GM23338 (cell line): ENCODE measurements at regions not wholly inside any gene's neighbourhood (a gene's known extent, or its start where the extent isn't known, plus 50 kb on each side); places are given as distances from the start of the nearest gene placed in this dataset.

Experiments
- ATAC-seq: fragments of 200-7000 bp; cut with Tn5 transposase; 3 replicates; pipeline ENCODE4 v1.9.1; 2020
- DNase-seq: peaks from one replicate; pipeline ENCODE4 v3.0.0-alpha.2; 2015; ENCODE audit warnings: low spot score
- H2AFZ ChIP-seq: fragments of 200-600 bp; sonication (generic); 2 replicates; pipeline ENCODE4 v1.8.0; 2016; ENCODE audit warnings: antibody characterized with exemption, mild to moderate bottlenecking, moderate library complexity
- H3F3A ChIP-seq: fragments of 200-600 bp; sonication (generic); replicated peaks from 2 replicates; pipeline ENCODE4 v1.8.0; 2017; ENCODE audit warnings: antibody characterized with exemption, mixed run types, low read depth
- H3K27ac ChIP-seq: fragments of 200-600 bp; sonication (generic); 2 replicates; pipeline ENCODE4 v1.6.1; 2016; ENCODE audit warnings: low read depth
- H3K27me3 ChIP-seq: fragments of 200-600 bp; sonication (generic); 2 replicates; pipeline ENCODE4 v1.8.0; 2016; ENCODE audit warnings: mild to moderate bottlenecking, mixed run types, moderate library complexity; ENCODE audit not compliant: insufficient read depth
- H3K36me3 ChIP-seq: fragments of 200-600 bp; sonication (generic); 2 replicates; pipeline ENCODE4 v1.8.0; 2016; ENCODE audit warnings: mild to moderate bottlenecking; ENCODE audit not compliant: insufficient read depth
- H3K4me1 ChIP-seq: fragments of 200-600 bp; sonication (generic); 2 replicates; pipeline ENCODE4 v1.8.0; 2016; ENCODE audit warnings: mild to moderate bottlenecking, moderate library complexity; ENCODE audit not compliant: insufficient read depth
- H3K4me2 ChIP-seq: fragments of 200-600 bp; sonication (generic); 2 replicates; pipeline ENCODE4 v1.7.1; 2017; ENCODE audit warnings: mixed run types
- H3K4me3 ChIP-seq: fragments of 200-600 bp; sonication (generic); 2 replicates; pipeline ENCODE4 v1.6.1; 2016; ENCODE audit warnings: mixed run types
- H3K79me2 ChIP-seq: fragments of 200-600 bp; sonication (generic); replicated peaks from 2 replicates; pipeline ENCODE4 v1.8.0; 2017; ENCODE audit warnings: mild to moderate bottlenecking; ENCODE audit not compliant: insufficient read depth
- H3K9me2 ChIP-seq: fragments of 200-600 bp; sonication (generic); 2 replicates; pipeline ENCODE4 v1.8.0; 2017; ENCODE audit not compliant: insufficient read depth
- H4K20me1 ChIP-seq: fragments of 200-600 bp; sonication (generic); replicated peaks from 2 replicates; pipeline ENCODE4 v1.8.0; 2017; ENCODE audit warnings: mild to moderate bottlenecking; ENCODE audit not compliant: insufficient read depth
- H3K27ac Mint-ChIP-seq: 2 replicates; pipeline ENCODE4 v1.8.0; 2020; ENCODE audit warnings: inconsistent platforms, mild to moderate bottlenecking, moderate library complexity, mixed read lengths
- H3K27me3 Mint-ChIP-seq: 3 replicates; pipeline ENCODE4 v1.8.0; 2022; ENCODE audit warnings: low read depth, mild to moderate bottlenecking, moderate library complexity, mixed read lengths, inconsistent platforms; ENCODE audit not compliant: insufficient read depth, poor library complexity
- H3K36me3 Mint-ChIP-seq: 3 replicates; pipeline ENCODE4 v1.8.0; 2021; ENCODE audit warnings: low read depth, mild to moderate bottlenecking, inconsistent platforms, moderate library complexity, mixed read lengths
- H3K4me1 Mint-ChIP-seq: 3 replicates; pipeline ENCODE4 v1.8.0; 2020; ENCODE audit warnings: mild to moderate bottlenecking, inconsistent platforms, mixed read lengths
- H3K4me3 Mint-ChIP-seq: 3 replicates; pipeline ENCODE4 v1.8.0; 2021; ENCODE audit warnings: moderate library complexity, mild to moderate bottlenecking, inconsistent platforms, mixed read lengths
- H3K9me3 Mint-ChIP-seq: 3 replicates; pipeline ENCODE4 v1.8.0; 2020; ENCODE audit warnings: moderate library complexity, mild to moderate bottlenecking, inconsistent platforms, mixed read lengths
- CREB1 ChIP-seq: fragments of 250-450 bp; sonication (Bioruptor Pico); IDR thresholded peaks from 2 replicates; pipeline ENCODE4 v1.5.0; 2020; ENCODE audit warnings: low read depth, mild to moderate bottlenecking, moderate library complexity
- CTCF ChIP-seq, 2 experiments: fragments of 200-600 bp in 1 of 2; sonication (generic) in 1 of 2; conservative IDR thresholded peaks; 2 replicates each; pipeline versions ENCODE4 v1.5.1 to v1.6.1; 2016 to 2017; ENCODE audit warnings: antibody characterized with exemption in 2 of 2, low read depth in 2 of 2, mild to moderate bottlenecking in 2 of 2, moderate library complexity in 1 of 2
- ETS1 ChIP-seq: IDR thresholded peaks from 2 replicates; pipeline ENCODE4 v1.6.1; 2016; ENCODE audit warnings: antibody characterized with exemption
- EZH2 ChIP-seq: fragments of 200-600 bp; sonication (generic); IDR thresholded peaks from one replicate; pipeline ENCODE4 v1.8.0; 2017; ENCODE audit warnings: antibody characterized with exemption, mild to moderate bottlenecking, low read depth; ENCODE audit not compliant: unreplicated experiment
- EZH2phosphoT487 ChIP-seq: fragments of 200-600 bp; sonication (generic); IDR thresholded peaks from one replicate; pipeline ENCODE4 v1.8.1; 2018; ENCODE audit warnings: antibody characterized with exemption; ENCODE audit not compliant: unreplicated experiment
- JUNB ChIP-seq: IDR thresholded peaks from one replicate; pipeline ENCODE4 v1.6.1; 2016; ENCODE audit warnings: antibody characterized with exemption; ENCODE audit not compliant: unreplicated experiment
- NANOG ChIP-seq: IDR thresholded peaks from 2 replicates; pipeline ENCODE4 v1.6.1; 2016; ENCODE audit warnings: antibody characterized with exemption, borderline replicate concordance
- POLR2AphosphoS5 ChIP-seq: IDR thresholded peaks from 2 replicates; pipeline ENCODE4 v1.6.1; 2016; ENCODE audit warnings: antibody characterized with exemption, low read depth
- REST ChIP-seq: IDR thresholded peaks from one replicate; pipeline ENCODE4 v1.6.1; 2018; ENCODE audit warnings: antibody characterized with exemption; ENCODE audit not compliant: unreplicated experiment
- STAT1 ChIP-seq: IDR thresholded peaks from one replicate; pipeline ENCODE4 v1.6.1; 2016; ENCODE audit warnings: antibody characterized with exemption; ENCODE audit not compliant: unreplicated experiment
- ZNF114 ChIP-seq: fragments of 250-450 bp; sonication (Bioruptor Pico); IDR thresholded peaks from 2 replicates; pipeline ENCODE4 v1.5.0; 2020; ENCODE audit warnings: mild to moderate bottlenecking, moderate library complexity
- ZNF331 ChIP-seq: fragments of 250-450 bp; sonication (Bioruptor Pico); IDR thresholded peaks from 2 replicates; pipeline ENCODE4 v1.5.0; 2020; ENCODE audit warnings: low read depth, mild to moderate bottlenecking, moderate library complexity
- ZNF462 ChIP-seq: fragments of 250-450 bp; sonication (Bioruptor Pico); IDR thresholded peaks from 2 replicates; pipeline ENCODE4 v1.5.0; 2020; ENCODE audit warnings: mild to moderate bottlenecking, moderate library complexity

GRCh38 chr12:67370979-67371378 is 101.8 kb downstream of the CAND1 start:
- H3K36me3 Mint-ChIP-seq, result no peaks in the 10 kb centered on the region
- no peaks in the 10 kb centered on the region; the same call in 2 of the 3 replicates for H3K9me3 Mint-ChIP-seq
- DNase-seq (no peak), ATAC-seq (no peak)
- no peak overlapping the region for H3K27ac Mint-ChIP-seq
- no peak overlapping the region for H2AFZ ChIP-seq
- H3K4me3 ChIP-seq, result no peak overlapping the region
- H3K4me2 ChIP-seq, result no peak overlapping the region
- H3K27ac ChIP-seq, result no peak overlapping the region
- H3F3A ChIP-seq, result no peaks in the 10 kb centered on the region
- no peaks in the 10 kb centered on the region for H3K4me1 Mint-ChIP-seq
- no peaks in the 10 kb centered on the region for H3K79me2 ChIP-seq
- no peaks in the 10 kb centered on the region for H3K36me3 ChIP-seq
- H3K9me2 ChIP-seq, result no peaks in the 10 kb centered on the region
- no peaks in the 10 kb centered on the region for H3K4me1 ChIP-seq
- no peaks in the 10 kb centered on the region for H3K27me3 Mint-ChIP-seq
- no peak for TF ChIP-seq CREB1 (CRISPR knock-in tag)
- no peak for TF ChIP-seq EZH2
- no peak for TF ChIP-seq ETS1
- TF ChIP-seq ZNF331 (CRISPR knock-in tag), result no peak
- no peak for TF ChIP-seq NANOG
- no peak for TF ChIP-seq JUNB
- no peak for TF ChIP-seq ZNF462 (CRISPR knock-in tag)
- TF ChIP-seq ZNF114 (CRISPR knock-in tag), result no peak
- no peak for TF ChIP-seq POLR2AphosphoS5
- no peak for TF ChIP-seq STAT1
- no peak for TF ChIP-seq EZH2phosphoT487
- TF ChIP-seq REST, result no peak
- no peak for TF ChIP-seq CTCF (conservative IDR thresholded peaks at IDR 0.05; ENCODE audit: low read depth in 2 of 2)
- H3K4me3 Mint-ChIP-seq, result no peak overlapping the region
- H3K27me3 ChIP-seq, result no peaks in the 10 kb centered on the region
- no peaks in the 10 kb centered on the region for H4K20me1 ChIP-seq
